PFSK-1 (cell line): ENCODE measurements at regions not wholly inside any gene's neighbourhood (a gene's known extent, or its start where the extent isn't known, plus 50 kb on each side); places are given as distances from the start of the nearest gene placed in this dataset.

Source experiments
- FOXP2 ChIP-seq: optimal IDR thresholded peaks from 2 replicates; pipeline ENCODE3; 2011; ENCODE audit warnings: borderline replicate concordance, control low read depth, inconsistent platforms; ENCODE audit not compliant: insufficient read depth; ENCODE audit errors: extremely low read length, extremely low read depth
- POLR2AphosphoS5 ChIP-seq: IDR thresholded peaks from 2 replicates; pipeline ENCODE4 v1.6.1; 2012; ENCODE audit warnings: low read depth, mild to moderate bottlenecking, control low read depth, low read length, moderate library complexity
- REST ChIP-seq, 2 experiments: IDR thresholded peaks; 2 replicates each; pipeline versions ENCODE4 v1.6.1 to v1.8.0; 2011 to 2012; ENCODE audit warnings: low read depth in 2 of 2, low read length in 2 of 2, control low read depth in 1 of 2, inconsistent platforms in 1 of 2, mild to moderate bottlenecking in 1 of 2, moderate library complexity in 1 of 2; ENCODE audit not compliant: insufficient read depth in 1 of 2
- SIN3A ChIP-seq: IDR thresholded peaks from 2 replicates; pipeline ENCODE4 v1.6.1; 2012; ENCODE audit warnings: mild to moderate bottlenecking, low read length, moderate library complexity, borderline replicate concordance; ENCODE audit not compliant: insufficient read depth
- TAF1 ChIP-seq: IDR thresholded peaks from 2 replicates; pipeline ENCODE4 v1.6.1; 2012; ENCODE audit warnings: low read length, control low read depth, borderline replicate concordance; ENCODE audit not compliant: insufficient read depth

GRCh38 chr13:97057176-97057575, 62.9 kb upstream of the OXGR1 start:
- TF ChIP-seq SIN3A: no peak
- TF ChIP-seq REST (IDR thresholded peaks at IDR 0.05; ENCODE audit: insufficient read depth in 1 of 2, low read depth in 2 of 2, low read length in 2 of 2): no peak
- TF ChIP-seq FOXP2: no peak
- TF ChIP-seq TAF1: no peak
- no peak for TF ChIP-seq POLR2AphosphoS5

- TF ChIP-seq POLR2AphosphoS5: no peak
- no peak for TF ChIP-seq REST (IDR thresholded peaks at IDR 0.05; ENCODE audit: insufficient read depth in 1 of 2, low read depth in 2 of 2, low read length in 2 of 2)
- TF ChIP-seq TAF1: no peak
- no peak for TF ChIP-seq SIN3A
- TF ChIP-seq FOXP2: no peak
Measured at GRCh38 chr13:97058391-97058790, 64.1 kb upstream of the OXGR1 start.

GRCh38 chr13:97058926-97059325, 64.7 kb upstream of the OXGR1 start:
- TF ChIP-seq TAF1 (no peak), SIN3A (no peak), POLR2AphosphoS5 (no peak), FOXP2 (no peak), REST (IDR thresholded peaks at IDR 0.05; ENCODE audit: insufficient read depth in 1 of 2, low read depth in 2 of 2, low read length in 2 of 2) (no peak)

- no peak for TF ChIP-seq SIN3A
Measured at GRCh38 chr13:97067017-97067895, 73.0 kb upstream of the OXGR1 start.

- TF ChIP-seq SIN3A (no peak), TAF1 (no peak), FOXP2 (no peak), POLR2AphosphoS5 (no peak), REST (IDR thresholded peaks at IDR 0.05; ENCODE audit: insufficient read depth in 1 of 2, low read depth in 2 of 2, low read length in 2 of 2) (no peak)
Measured at GRCh38 chr13:97068151-97068550, 73.9 kb upstream of the OXGR1 start.
